GM12875 (cell line): ENCODE measurements at regions not wholly inside any gene's neighbourhood (a gene's known extent, or its start where the extent isn't known, plus 50 kb on each side); places are given as distances from the start of the nearest gene placed in this dataset.

Source experiments
- H3K4me3 ChIP-seq: one replicate; pipeline ENCODE4 v1.5.1; 2011; ENCODE audit warnings: low read depth, low read length, control low read depth
- CTCF ChIP-seq: IDR thresholded peaks from 2 replicates; pipeline ENCODE4 v1.5.1; 2011; ENCODE audit warnings: low read depth, mild to moderate bottlenecking, control low read depth, inconsistent platforms, low read length, moderate library complexity, borderline replicate concordance; ENCODE audit not compliant: insufficient read depth

GRCh38 chr17:68771867-68772515 lies 170.8 kb upstream of the FAM20A start:
- no peak overlapping the region for H3K4me3 ChIP-seq
- peak; percentile 43; the same call in 1 of the 2 replicates for TF ChIP-seq CTCF

- H3K4me3 ChIP-seq = no peak overlapping the region
- no peak for TF ChIP-seq CTCF
Measured at GRCh38 chr17:68768804-68769203, 167.6 kb upstream of the FAM20A start.

DNA sequence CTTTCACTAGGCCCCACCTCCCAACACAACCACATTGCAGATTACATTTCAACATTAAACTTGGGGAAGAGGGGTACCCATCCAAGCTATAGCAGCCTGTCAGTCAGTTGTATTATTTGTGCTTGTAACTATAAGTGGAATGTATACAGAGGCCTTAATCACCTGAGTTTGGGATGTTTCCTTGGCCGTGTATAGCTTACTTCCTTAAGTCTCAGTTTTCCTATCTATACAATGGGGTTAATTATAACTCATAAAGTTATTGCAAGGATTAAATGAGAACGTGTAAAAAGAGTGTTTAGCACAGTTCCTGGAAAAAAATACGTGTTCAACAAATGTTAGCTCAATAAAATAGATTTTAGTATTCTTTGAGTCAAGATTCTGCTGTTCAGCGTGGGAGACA lies 165.5 kb upstream of the FAM20A start:
- H3K4me3 ChIP-seq = no peak overlapping the region
- no peak for TF ChIP-seq CTCF

GRCh38 chr17:68763562-68763961 lies 162.4 kb upstream of the FAM20A start:
- no peak overlapping the region for H3K4me3 ChIP-seq
- no peak for TF ChIP-seq CTCF

DNA sequence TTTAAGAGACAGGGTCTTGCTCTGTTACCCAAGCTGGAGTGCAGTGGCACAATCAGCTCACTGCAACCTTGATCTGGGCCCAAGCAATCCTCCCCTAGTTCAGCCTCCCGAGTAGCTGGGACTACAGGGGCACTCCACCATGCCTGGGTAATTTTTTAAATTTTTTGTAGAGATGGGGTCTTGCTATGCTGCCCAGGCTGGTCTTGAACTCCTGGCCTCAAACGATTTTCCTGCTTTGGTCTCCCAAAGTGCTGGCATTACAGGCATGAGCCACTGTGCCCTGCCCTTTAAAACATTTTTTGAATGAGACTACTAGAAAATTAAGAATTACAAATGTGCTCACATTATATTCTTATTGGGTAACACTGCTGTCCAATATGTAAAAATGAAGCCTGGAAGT lies 161.7 kb upstream of the FAM20A start:
- no peak for TF ChIP-seq CTCF

GRCh38 chr17:68760141-68760475 lies 158.9 kb upstream of the FAM20A start:
- H3K4me3 ChIP-seq = no peak overlapping the region
- TF ChIP-seq CTCF = no peak

More for the DNA sequence above, 161.7 kb upstream of the FAM20A start:
- no peak overlapping the region for H3K4me3 ChIP-seq

DNA sequence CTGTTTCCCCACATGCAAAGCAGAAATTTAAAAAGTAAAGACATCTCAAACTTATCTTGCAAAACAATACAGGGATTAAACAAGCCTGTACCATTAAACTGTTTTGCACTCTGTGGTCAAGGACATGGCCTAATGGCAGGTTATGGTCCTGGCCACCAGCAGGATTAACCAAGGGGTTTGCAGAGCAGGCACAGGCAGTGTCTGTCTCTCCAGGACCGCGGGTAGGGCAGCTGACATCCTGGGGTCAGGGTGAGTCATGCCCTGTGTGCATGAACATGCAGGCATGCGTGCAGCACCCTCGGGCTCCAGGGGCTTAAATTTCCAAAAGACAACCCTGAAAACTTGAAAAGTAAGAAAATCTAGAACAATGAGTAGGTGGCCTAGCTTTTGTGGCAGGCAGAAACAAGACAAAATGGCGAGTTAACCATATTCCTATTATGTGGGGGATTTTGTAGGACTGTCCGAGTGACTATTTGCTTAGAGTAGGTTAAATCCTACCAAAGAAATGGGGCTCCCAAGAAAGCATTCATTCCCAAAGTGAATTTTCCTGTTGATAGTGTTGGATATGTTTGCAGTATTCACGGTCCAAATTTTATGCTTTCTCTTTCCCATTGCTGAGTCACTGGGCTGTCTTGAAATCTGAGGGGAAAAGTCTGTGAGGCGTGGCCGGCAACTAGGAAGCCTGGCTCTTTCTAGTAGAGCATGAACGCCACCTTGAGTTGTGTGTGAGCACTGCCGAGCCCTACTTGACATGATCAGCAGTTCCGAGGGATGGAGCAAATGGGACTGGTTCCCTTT lies 158.4 kb upstream of the FAM20A start:
- no peak overlapping the region for H3K4me3 ChIP-seq
- TF ChIP-seq CTCF = peak; percentile 84
